DMS 273 (cell line): ENCODE measurements at regions not wholly inside any gene's neighbourhood (a gene's known extent, or its start where the extent isn't known, plus 50 kb on each side); places are given as distances from the start of the nearest gene placed in this dataset.
"Not testable (repeated sequence)": the region's sequence is repeated elsewhere in the genome, so short reads cannot be mapped to it uniquely, and the experiment has no call there.

Source experiments
- DNase-seq: peaks from one replicate; lab custom pipeline; 2025; ENCODE audit not compliant: unreplicated experiment; lab: John Stamatoyannopoulos, UW

DNA sequence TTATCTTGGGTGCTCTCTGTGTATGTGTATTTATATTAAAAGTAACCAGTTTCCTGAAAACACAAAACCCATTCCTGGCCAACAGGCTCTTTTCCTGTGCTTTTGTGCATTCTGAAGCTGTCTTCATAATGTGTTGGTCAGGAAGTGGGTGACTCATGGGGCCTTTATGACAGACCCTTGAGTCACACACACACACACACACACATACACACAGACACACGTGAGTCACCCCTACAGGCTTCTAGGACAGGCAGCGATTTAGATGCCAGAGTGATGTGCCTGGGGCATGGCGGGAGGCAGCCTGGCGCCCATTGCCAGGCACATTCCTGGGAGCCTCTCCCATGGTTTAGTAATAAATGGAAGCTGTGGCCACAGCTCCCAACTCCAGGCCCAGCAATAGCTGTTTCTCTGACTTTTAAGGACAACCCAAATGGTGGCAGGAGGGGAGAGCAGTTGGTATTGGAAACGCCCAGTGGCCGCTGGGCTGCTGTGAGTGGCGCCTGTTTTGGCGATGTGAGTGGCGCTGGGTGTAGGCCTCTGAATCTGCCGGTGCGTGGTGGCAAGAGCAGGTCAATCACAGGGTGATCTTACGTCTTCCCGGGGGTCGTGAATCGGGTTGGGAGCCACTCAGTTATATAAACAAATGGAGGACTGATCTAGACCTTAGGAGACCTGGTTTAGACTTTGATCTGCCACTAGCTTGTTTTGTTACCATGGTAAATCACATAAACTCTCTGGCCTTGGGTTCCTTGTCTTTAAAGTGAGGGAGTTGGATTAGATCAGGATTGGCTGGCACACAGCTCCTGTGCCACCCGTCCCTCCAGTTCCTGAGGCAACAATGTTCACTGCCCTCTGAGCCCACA is 150.7 kb upstream of the DLX2 start:
- peak; percentile 23 for DNase-seq

DNA sequence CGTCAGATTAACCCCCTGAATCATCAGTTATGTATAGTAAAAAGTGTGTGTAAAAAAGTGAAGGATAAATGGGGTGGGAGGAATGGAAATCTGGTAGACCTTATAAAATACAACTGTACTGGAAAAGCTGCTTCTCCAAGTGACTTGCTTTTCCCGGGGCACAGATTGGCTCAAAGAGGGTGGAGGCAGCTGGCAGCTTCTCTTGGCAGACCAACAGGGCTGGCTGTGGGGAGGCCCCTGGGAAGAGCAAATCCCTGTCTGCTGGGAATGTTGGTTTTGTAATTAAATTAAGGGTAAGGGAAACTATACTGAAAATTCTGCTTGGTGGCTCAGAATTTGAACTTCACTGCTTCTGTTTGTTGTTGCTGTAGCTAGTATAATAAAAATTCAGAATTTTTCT is 154.2 kb upstream of the DLX2 start:
- peak; percentile 84 for DNase-seq

DNA sequence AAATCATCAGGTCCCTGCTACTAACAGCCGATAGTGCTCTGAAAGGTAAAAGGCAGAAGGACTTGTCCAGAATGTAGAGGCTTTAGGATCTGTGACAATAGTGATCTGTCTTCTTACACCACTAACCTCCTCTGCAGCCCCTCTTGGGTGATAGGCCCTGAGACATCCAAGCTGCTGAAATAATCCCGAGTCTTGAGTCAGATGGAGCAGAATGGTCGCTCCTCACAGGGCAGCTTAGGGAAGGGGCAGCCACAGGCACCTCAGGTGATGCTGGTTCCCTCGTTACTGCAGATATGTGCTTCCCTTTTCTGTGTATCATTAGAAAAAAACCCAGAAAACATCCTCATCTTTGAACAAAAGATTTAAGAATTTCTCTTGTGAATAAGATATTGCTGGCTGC is 157.1 kb upstream of the DLX2 start:
- no peak for DNase-seq

DNA sequence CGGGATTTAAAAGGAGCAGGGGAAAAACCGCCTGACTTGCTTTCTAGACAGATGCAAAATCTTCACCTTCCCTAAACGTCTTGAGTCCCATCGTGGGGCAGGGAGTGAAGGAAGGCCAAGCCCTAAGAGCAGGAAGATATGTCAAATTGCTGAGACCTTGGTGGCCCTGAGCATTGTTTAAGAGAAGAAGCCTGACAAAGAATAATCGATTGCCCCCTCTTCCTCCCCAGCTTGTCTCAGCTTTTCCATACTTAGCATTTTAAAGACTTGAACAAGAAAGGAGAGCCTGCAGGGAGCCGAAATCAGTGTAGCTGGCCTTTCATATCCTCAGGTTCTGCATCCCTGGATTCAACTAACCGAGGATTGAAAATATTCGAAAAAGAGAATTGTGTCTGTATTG is 157.6 kb upstream of the DLX2 start:
- DNase-seq = no peak

DNA sequence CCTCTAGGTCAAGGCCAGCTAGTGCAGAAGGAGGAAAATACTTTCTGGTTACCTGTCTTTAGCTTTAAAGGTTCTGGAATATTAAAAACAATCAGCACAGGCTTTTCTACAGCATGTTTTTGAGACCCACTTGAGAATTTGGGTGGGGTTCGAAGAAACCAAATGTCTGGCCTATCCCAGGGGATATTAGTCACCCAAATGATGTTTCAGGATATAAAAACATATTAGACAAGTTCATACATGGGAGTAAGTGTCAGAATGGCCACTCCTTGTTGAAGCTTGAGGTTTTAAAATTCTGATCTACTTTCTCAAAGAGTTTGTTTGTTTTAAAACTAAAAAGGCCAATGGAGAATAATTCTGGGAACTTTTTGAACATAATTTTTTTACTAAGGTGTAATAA is 158.6 kb upstream of the DLX2 start:
- DNase-seq = no peak

DNA sequence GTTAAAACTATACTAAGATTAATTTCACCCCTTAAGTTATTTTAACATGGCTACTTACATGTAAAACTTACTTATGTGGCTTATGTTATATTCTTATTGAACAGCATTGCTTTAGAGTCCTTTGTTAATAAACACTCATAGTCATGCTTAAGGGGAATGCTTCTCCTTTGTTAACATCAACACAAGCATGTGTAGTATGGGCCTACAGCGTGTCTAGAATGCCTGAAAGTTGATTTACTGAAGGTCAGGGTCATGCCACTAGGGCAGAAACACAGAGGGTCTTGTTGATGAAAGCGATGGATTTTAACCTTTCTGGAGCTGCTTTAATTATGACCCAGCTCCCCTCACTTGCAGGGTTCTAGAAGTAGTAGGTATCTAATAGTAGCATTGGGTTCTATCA is 159.8 kb upstream of the DLX2 start:
- DNase-seq = no peak

DNA sequence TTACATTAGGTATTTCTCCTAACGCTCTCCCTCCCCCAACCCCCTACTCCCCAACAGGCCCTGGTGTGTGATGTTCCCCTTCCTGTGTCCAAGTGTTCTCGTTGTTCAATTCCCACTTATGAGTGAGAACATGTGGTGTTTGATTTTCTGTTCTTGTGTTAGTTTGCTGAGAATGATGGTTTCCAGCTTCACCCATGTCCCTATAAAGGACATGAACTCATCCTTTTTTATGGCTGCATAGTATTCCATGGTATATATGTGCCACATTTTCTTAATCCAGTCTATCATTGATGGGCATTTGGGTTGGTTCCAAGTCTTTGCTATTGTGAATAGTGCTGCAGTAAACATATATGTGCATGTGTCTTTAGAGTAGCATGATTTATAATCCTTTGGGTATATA is 162.1 kb upstream of the DLX2 start:
- DNase-seq = not testable (repeated sequence)

DNA sequence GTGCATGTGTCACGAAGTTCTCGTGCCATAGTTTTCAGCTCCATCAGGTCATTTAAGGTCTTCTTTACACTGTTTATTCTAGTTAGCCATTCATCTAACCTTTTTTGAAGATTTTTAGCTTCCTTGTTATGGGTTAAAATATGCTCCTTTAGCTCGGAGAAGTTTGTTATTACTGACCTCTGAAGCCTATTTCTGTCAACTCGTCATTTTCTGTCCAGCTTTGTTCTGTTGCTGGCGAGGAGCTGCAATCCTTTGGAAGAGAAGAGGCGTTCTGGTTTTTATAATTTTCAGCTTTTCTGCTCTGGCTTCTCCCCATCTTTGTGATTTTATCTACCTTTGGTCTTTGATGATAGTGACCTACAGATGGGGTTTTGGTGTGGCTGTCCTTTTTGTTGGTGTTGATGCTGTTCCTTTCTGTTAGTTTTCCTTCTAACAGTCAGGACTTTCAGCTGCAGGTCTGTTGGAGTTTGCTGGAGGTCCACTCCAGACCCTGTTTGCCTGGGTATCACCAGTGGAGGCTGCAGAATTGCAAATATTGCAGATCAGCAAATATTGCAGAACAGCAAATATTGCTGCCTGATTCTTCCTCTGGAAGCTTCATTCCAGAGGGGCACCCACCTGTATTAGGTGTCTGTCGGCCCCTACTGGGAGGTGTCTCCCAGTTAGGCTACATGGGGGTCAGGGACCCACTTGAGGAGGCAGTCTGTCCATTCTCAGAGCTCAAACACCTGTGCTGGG is 157.7 kb upstream of the ITGA6 start:
- DNase-seq = not testable (repeated sequence)

DNA sequence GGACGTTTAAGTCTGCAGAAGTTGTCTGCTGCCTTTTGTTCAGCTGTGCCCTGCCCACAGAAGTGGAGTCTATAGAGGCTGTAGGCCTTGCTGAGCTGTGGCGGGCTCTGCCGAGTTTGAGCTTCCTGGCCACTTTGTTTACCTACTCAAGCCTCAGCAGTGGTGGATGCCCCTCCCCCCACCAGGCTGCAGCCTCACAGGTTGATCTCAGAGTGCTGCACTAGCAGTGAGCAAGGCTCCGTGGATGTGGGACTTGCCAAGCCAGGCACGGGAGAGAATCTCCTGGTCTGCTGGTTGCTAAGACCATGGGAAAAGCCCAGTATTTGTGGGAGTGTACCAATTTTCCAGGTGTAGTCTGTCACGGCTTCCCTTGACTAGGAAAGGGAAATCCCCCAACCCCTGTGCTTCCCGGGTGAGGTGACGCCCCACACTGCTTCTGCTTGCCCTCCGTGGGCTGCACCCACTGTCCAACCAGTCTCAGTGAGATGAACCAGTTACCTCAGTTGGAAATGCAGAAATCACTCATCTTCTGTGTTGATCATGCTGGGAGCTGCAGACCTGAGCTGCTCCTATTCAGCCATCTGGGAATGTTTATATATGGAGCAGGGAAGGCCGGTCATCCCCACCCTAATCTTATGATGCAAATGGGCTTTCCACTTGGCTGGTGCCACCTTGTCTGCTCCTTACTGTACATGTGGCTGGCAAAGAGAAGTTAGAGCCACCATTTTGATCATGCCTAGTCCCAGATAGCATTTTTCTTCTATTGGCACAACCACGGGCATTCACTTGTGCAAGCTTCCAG is 156.9 kb upstream of the ITGA6 start:
- peak; percentile 83 for DNase-seq

DNA sequence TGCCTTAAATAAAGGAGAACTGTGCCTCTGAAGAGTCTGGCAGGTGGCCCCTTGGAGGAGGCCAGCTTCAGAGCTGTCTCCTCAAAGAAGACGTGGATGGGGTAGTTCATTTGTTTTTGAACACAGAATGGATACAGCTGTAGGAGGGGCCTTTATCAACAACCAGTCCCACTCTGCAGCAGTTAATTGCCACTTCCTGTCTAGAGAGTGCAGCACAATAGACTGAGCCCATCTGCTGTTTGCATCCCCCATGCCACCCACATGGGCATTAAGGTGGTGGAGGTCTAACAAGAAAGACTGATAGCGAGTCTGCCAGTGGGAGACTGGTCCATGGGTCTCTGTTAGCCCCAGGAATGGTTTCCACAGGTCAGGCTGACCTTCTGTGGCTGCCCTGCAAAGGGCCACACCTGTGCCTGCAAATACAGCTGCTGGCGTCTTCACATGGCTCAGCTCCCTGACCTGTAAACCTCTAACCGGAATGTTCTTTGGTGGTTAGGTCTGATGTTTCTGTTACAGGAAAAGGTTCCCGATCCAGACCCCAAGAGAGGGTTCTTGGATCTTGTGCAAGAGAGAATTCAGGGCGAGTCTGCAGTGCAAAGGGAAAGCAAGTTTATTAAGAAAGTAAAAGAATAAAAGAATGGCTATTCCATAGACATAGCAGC is 153.3 kb upstream of the ITGA6 start:
- peak; percentile 24 for DNase-seq

DNA sequence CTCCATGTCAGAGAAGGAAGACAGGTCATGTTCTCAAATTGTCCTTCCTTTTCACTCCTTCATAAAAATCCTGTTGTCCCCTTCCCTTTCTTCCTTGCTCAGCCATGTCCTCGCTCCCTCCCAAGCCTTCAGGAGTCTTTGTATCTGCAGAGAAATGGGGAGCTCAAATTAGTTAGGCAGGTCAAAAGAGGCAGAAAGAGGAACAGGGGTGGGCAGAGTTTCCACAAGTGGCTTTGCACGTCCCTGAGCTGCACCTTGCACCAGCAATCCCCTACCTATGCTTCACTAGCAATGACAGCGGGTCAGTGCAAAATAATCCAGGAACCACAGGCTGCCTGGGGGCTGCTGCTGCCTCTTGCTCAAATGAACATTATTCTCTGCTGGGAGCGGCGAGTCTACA is 152.1 kb upstream of the ITGA6 start:
- DNase-seq = no peak

DNA sequence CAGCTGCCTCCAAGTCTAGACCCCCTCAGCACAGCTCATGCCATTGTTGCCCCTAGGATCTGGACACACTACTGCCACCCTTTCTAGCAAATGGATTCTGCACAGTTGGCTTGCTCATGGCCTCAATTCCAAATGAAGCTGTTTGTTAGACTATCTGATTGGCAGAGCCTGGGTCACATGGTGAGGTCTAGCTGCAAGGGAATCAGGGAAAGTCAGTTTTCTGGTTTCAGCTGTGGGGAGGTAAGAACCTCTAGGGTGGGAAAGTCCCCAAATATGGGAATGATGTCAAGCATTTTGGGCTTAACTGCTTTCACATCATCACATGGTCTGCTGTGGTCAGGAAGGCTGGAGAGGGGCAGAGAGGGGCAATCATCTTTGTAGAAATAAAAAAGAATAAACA is 150.4 kb upstream of the ITGA6 start:
- DNase-seq = peak; percentile 13

DNA sequence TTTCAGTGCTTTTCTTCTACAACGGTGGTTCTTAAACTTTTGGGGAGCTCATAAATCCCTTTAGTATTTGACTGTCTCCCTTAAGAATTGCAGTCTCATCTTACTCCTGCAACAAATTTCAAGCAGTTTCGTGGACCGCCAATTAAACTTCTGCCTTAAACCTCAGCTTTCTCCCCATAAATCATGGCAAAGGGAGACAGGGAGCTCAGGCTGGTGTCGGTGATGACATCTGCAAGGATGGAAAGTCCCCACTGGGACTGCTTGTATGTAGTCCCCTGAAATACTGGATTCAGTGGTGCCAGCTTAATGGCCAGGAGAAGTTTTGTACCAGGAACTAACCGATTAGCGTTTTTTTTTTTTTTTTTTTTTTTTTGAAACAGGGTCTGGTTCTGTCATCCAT is 148.7 kb upstream of the ITGA6 start:
- DNase-seq = no peak

DNA sequence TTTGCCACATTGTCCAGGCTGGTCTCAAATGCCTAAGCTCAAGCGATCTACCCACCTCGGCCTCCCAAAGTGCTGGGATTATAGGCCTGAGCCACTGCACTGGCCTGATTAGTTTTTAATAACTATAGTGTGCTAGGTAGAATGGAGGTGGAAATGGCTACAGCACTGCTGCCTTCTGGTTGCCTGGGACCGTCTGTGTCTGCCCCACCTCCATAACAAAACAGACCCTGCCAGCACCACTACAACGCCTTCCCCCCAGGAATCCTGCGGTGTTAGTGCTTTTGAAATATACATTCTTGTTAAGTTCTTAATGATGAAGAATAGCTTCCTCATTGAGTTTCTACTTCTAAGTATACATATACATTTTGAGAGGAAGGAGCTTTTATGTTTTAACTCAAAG is 148.2 kb upstream of the ITGA6 start:
- no peak for DNase-seq

DNA sequence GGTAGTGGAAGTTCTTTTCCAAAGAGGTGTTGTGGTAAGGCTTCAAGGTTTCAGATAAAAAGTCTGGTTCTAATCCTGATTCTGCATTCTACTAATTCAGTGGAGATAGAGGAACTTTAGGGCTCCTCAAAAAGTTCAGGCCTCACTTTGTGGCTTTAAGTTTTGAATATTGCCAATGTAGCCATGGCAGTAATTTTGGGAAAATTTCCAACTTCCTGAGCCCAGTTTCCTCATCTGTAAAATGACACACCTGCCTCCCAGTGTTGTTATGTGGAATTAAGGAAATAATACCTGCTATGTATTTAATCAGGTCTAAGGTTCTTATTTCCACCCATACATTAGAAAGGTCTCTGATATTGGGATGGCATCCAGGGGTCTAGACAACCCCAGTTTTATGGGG is 147.6 kb upstream of the ITGA6 start:
- peak; percentile 22 for DNase-seq

DNA sequence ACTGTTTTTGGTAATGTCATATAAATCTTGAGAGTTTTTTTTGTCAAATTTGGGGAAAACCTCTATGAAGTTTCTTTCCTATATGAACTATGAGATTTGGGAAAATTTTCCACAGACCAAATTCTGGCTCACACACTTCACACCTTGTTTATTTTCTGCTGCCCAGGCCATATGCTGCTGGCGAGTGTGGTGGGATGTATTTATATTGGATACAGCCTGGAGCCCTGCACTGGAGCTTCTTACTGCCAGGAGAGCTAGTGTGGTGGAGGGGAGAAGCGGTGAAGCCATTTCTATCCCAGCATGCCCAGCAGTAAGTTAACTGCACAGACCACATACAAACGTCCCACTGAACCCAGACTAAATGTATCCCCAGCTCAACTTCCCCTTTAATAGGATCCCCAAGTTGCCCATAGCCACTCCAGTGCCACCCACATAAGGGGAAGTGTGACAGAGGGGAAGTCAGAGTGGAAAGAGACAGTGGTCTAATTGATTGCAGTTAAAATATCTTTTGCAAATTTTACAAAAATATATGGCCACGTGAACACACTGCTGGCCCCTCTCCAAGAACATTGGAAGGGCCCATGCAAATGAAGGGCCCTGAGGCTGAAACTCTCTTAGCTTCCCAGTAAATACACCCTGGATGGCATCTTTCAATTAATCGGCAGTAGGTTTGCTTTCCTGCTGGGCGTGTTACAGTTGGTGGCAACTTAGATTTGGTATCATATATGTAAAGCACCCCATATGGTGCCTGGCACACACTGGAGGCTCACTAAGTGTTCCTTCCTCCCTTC is 146.6 kb upstream of the ITGA6 start:
- DNase-seq = peak; percentile 64

DNA sequence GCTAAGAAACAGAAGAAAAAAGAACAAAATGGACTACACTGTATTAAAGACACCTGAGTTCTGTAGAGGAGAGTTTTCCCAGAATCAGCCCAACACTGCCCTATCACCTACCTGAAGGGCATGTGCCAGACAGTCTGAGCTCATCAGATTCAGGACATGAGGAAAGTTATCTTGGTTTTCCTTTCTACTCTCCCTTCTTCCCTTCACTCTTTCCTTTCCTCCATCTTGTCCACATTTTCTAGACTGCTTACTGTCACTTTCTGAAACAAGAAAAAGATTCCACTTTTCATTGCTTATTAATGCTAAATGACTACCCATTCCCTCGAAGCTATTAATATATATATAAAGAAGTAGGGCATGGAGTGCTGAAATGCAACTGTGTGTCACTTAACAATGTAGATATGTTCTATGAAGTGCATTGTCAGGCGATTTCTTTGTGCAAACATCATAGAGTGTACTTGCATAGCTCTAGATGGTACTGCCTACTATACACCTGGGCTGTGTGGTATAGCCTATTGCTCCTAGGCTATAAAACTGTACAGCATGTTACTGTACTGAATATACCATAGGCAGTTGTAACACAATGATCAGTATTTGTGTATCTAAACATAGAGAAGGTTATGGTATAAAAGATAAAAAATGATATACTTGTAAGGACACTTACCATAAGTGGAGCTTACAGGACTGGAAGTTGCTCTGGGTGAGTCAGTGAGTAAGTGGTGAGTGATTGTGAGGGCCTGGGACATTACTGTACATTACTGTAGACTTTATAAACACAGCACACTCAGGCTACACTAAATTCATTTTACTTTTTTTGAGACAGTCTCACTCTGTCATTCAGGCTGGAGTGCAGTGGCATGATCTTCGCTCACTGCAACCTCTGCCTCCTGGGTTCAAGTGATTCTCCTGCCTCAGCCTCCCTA is 145.5 kb upstream of the ITGA6 start:
- DNase-seq = no peak

DNA sequence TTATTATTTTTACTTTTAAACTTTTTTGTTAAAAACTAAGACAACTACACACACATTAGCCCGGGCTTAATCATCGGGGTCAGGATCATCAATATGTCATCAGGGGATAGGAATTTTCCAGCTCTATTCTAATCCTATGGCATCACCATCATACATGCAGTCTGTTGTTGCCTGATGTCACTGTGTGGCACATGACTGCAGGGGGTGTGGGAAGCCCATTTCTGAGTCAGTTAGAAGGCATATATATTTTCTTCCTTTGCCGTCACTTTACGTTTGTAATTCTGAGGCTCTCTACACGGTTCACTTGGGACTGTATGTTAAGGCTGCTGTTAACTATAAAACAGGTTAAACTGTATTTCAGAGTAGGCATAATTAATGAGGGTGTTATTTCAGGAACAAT is 144.4 kb upstream of the ITGA6 start:
- DNase-seq = peak; percentile 21

DNA sequence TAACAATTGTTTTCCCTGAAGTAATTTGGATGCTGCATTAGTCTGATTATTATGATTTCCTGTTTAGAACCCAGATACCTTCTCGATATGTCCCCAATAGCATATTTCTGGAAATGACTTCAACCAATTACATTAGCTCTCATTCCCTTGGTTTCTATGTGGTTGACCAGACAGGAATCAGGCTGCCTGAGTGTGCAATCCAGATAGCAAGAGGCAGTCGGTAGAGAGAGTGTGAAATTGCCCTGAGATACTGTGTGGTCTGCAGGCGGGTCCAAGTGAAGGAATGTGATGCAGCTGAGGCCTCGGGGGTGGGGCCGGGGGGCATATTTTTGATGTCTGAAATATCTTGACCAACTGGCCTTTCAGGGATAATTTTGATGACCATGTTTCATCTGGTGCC is 143.9 kb upstream of the ITGA6 start:
- DNase-seq = no peak
